HG03439 (cell line): ENCODE measurements at regions not wholly inside any gene's neighbourhood (a gene's known extent, or its start where the extent isn't known, plus 50 kb on each side); places are given as distances from the start of the nearest gene placed in this dataset.

Source experiments
- ATAC-seq: cut with Tn5 transposase; IDR thresholded peaks from one replicate; pipeline ENCODE4 v1.9.1; 2021; ENCODE audit warnings: mild to moderate bottlenecking, moderate library complexity; ENCODE audit not compliant: unreplicated experiment

- ATAC-seq, result peak; percentile 69
Observed at GRCh38 chr6:12504325-12504966, 212.1 kb upstream of the PHACTR1 start.

DNA sequence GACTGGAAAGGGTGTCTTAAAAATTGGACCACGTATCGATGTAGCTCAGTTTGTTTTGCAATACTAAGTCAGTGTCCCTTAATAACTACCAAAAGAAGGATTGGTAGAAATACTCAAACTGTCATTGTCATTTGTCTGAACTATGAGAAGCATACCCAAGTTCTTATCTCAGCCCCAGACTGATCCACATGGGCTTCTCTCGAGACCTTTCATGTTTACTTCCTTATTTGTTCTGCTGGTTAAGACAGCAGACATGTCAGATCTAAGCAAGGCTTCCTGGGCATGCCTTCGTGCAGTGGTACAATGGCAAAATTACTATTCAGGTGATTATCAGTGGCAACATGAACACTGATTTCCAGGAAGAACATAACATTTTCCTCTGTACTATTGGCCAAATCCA, 211.1 kb upstream of the PHACTR1 start:
- ATAC-seq, result no peak

DNA sequence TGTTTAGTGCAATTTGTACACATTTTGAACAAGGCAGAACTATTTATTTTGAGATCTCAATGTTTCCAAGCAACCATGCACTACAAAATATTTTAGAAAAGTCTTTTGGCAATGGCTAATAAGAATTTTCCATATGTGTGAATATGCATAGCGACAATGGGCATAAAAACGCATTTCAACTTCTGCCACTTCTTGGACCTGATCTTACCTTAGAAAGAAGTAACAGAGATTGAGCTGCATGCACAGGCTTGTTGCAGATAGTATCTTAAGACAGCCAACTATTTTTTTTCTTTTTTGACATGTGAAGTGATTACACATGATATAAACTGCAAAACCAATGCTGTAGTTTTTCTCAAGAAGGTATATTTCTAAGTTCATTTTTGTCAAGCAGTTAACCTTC, 210.4 kb upstream of the PHACTR1 start:
- no peak for ATAC-seq

DNA sequence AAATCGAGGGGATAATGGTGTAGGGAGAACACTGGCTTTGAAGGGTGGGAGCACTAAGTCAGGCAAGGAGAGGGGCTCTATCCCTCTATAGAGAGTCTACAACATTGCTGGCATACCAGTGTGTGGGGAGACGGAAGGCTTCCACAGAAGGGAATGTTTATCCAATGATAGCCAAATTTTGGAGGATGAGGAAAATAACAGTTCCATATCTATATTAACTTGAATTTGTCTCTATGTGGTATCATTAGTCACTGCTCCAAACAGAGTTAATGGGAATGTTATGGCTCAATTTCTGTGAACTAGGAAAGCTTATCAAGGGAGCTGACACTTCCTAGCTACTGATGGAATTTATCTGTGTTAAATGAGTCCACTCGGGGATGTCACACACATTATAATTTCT, 208.9 kb upstream of the PHACTR1 start:
- no peak for ATAC-seq

- no peak for ATAC-seq
Observed at GRCh38 chr6:12508553-12508952, 208.0 kb upstream of the PHACTR1 start.

- ATAC-seq, result no peak
Observed at GRCh38 chr6:12509060-12509459, 207.5 kb upstream of the PHACTR1 start.

- no peak for ATAC-seq
Observed at GRCh38 chr6:12516070-12516469, 200.5 kb upstream of the PHACTR1 start.

GRCh38 chr6:12522347-12522746, 194.2 kb upstream of the PHACTR1 start:
- ATAC-seq, result no peak

DNA sequence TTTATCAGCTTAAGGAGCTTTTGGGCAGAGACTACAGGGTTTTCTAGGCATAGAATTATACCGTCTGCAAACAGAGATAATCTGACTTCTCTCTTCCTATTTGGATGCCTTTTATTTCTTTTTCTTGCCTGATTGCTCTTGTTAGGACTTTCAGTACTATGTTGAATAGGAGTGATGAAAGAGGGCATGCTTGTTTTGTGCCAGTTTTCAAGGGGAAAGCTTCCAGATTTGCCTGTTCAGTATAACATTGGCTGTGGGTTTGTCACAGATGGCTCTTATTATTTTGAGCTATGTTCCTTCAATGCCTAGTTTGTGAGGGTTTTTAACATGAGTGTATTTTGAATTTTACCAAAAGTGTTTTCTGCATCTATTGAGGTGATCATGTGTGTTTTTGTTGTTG, 192.8 kb upstream of the PHACTR1 start:
- no peak for ATAC-seq

DNA sequence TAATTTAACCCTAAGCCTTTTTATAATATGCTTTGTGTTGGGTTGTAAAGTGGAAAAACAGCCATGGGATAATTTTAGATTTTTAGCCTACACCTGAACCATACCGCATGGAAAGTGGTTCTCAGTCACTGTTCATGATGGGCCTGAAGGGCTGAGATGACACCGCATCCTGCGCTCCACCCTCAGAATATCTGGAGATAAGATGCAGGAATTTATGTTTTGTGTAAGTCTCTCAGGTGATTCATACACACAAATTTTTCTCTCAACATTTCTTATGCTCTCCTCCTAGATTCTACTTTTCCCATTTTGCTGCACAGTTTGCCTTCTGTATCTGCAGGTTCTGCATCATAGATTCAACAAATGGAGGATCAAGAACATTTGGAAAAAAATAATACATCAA, 191.3 kb upstream of the PHACTR1 start:
- ATAC-seq, result no peak

- ATAC-seq, result no peak
Observed at GRCh38 chr6:12527339-12527738, 189.2 kb upstream of the PHACTR1 start.

DNA sequence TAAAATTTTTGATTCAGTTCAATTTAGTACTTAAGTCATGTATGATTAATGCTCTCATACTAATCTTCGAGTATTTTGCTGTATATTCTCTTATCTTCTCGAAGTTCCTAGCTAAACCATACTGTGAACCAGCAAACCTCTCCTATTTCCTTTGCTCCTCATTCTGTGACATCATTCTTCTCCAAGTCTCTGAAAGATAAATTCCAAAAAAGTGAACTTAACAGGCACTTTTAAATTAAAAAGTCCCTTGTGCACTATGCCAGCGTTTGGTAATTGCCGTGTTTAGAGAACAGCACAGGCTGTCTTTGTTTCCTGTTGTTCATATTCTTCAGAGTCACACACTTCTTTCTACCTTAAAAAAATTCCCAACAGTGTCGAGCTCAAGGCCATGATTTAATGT, 188.4 kb upstream of the PHACTR1 start:
- ATAC-seq, result no peak

DNA sequence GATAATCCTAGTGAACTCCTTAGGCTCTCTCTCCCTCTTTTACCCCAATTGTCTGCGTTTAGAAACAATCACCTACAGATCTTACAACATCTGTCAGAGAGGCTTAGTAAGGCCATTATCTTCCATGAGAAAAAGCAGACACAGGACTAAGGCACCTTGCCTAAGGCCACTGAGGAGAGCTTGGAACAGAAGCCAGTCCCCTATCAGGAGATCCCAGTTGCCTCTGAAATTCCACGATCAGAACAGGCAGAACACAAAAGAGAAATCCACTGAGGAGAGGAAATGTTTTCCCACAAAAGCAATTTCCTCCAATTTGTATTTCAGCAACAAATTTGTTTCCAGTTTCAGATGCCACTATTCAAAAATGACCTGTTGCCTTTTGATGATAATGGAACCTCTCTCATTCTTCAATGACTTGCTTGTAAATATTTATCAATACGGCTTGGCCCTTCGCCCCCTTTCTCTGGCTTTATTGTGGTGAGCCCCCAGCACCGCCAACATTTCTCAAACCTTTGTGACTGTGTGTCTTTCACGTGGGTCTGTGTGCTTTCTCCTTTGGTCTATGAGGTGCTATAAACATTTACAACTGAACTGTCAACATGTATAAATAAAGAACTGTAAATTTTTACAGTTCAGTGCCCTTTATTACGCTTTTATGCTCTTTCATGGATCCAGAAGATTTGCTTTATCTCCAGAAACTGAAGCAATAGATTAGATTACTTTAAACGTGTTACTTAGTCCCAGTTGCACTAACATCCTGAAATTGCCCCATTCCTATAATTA, 187.8 kb upstream of the PHACTR1 start:
- ATAC-seq, result no peak

GRCh38 chr6:12529364-12530019, 187.1 kb upstream of the PHACTR1 start:
- ATAC-seq, result no peak

DNA sequence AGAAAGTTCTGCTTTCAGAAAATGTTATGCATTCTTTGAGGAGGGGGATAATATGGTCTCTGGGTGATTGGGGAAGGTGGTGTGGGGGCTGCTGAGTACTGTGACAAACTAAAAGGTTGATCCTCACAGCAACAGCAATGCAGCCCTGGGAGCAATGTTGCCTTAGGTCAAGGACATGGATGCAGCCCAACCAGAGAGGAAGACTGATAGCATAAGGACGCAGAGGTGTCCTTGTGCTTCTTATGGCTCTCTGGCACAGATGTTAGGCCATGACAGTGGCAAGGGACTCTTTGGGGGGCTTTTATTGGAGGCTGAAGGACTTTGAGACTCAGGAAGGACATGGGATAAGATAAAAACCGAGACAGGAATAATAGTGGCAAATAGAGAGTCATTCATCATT, 186.2 kb upstream of the PHACTR1 start:
- ATAC-seq, result no peak

DNA sequence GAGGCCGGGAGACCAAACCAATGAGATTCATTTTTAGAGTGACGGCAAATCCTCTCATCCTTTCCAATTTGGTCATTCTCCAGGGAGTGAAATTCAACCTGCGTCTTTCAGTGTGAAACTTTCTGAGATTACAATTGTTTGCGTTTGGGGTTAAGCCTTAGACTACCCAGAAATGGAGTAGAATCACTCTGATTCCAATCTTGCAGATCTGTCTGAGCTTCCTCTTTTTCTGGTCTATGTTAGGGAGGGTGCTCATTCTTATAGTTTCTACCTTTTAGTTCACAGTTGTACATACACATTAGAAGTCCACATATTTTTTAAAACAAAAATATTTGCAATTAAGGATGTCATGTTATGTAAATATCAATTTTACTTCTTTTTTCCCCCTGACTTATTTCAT, 183.0 kb upstream of the PHACTR1 start:
- ATAC-seq, result no peak

DNA sequence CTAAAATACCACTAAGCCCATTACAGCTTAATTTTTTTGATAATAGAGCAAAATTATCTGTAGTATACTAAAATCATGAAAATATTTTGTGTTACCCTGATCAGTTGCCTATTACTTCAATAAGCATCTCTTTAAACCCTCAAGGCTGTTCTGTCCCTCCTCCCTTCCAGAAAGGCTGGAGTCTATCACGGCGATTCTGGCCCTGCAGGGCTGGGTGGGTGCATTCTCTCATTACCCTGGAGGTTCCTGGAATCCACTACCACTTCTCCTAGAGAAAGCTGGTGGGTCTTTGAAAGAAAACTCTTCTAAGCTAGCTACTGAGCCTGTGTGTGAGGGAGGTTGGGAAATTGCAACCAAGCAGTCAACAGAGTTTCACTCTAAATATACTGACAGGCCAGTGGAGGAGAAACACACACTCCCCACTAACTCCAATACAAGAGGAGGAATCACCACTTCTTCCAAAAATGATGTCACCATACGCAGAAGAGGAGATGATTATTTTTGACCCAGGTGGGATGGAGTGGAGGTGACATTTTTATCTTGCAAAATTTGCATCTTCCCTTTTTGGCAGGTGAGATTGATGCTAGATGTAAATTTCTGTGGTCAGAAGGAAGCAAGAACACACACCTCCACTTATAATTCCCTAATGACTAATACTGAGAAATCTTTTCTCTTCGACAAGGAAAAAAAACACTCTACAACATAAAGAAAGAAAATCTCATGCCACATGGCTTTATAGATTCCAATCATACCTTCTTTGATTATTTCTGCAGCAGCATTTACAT, 182.3 kb upstream of the PHACTR1 start:
- ATAC-seq, result no peak

DNA sequence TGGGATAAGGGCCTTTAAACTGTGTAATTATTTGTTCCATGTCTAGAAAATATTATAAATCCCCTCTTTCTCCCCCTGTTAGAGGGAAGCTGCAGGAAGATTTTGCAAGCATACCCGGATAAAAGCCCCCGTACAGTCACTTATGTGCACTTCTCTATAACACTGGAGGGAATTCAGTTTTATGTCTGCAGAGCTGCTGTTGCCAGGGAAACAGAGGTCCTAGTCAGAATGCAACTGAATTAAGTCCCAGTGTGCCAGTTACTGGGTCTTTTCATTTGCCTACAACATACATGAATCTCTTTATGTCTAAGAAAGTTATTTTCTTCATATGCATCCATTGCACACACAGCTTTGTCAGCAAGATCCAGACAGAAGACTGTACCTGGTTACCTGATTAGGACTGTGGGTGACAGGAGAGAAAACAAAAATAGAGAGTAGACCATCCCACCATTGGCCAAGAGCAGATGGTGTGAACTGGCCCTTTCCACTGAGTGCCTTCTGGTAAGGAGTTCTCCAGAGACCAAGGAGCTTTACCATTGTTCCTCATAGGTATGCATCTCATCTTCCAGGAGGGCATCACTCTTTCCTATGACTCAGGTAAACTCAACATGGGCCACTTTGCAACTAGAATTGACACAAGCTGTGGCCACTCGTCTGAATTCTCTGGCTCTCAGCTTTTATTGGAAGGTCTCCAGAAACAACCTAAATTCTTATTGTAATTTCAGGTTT, 180.8 kb upstream of the PHACTR1 start:
- ATAC-seq, result no peak

DNA sequence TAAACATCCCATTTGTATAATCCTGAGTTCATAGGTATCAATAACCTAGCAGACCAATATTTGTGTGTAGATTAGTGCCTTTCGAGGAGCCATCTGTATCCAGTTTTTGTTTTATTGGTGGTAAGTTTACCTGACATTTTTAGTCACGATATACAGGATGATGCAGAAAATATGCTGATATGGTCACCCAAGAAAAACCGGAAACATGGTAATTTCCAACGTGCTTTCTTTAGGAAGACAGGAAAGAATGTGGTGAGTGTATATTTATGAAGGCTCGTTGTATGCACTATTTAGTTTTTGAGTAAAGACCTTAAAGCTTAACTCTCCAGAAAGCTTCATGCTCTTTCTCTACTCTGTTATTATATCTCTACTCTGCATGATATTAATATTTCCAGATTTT, 180.2 kb upstream of the PHACTR1 start:
- no peak for ATAC-seq

DNA sequence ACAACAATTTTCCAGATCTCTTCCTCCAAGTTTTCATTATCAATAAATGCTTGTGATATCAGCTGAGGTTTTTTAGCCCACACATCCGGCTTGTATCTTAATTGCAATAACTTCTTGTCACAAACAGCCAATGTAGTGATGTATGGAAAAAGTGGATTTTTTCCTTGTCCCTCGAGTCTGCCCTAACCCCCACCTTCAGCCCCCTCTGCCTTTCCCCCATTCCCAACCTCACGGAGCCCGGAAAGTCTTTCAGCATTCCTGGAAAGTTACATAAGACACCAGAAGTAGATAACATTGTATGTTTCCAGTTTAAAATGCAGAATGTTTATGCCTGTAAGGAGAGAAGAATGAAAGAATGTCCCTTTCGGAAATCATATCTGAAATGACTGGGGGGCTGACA, 179.2 kb upstream of the PHACTR1 start:
- no peak for ATAC-seq

GRCh38 chr6:12538881-12539357, 177.6 kb upstream of the PHACTR1 start:
- no peak for ATAC-seq
